ENCODE measurements at regions not wholly inside any gene's neighbourhood (a gene's known extent, or its start where the extent isn't known, plus 50 kb on each side); places are given as distances from the start of the nearest gene placed in this dataset.

DNA sequence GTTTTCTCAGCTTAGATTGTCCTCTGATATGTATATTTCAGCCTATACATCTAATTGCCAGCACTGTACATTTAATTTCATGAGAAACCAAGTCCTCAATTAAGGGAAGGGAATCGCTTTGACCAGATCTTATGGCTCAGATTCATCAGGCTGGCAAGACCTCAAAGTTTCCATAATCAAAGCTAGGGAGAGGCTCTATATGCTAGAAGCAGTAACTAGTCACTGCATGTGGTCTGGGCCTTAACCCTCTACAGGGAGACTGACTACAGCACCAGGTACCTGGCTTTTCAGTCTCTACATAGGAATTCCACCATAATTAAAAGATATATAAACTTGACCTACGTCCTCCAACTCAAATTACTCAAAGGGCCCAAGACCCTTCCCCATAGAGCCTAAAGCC, 97.4 kb upstream of the JAZF1 start:
- H3K4me3 ChIP-seq (ENCODE audit: control insufficient read depth in 1 of 2, extremely low read depth in 1 of 2, low read length in 1 of 2): no peak overlapping the region
- ChIA-PET POLR2A (interaction anchor here in 1 of 2 donors (0.6 kb wide), 1 partner anchor 145 kb away, joined by 3 read pairs; no protein-coding TSS in a partner anchor), CTCF (interaction anchor here in 1 of 2 donors (0.5 kb wide), 1 partner anchor 427 kb away, joined by 6 read pairs; no protein-coding TSS in a partner anchor)
- Mint-ChIP-seq H3K4me1 (no peaks in the 10 kb centered on the region), H3K36me3 (no peaks in the 10 kb centered on the region), H3K27me3 (peaks cover 4 to 17% of the 10 kb centered on the region in 2 donors), H3K4me3 (no peak overlapping the region), H3K9me3 (peaks cover 0 to 4% (median 4%) of the 10 kb centered on the region in 3 donors), H3K27ac (no peak overlapping the region)
- H3K9me3 ChIP-seq: no peaks in the 10 kb centered on the region
- no peaks in the 10 kb centered on the region for H3K36me3 ChIP-seq (ENCODE audit: control insufficient read depth in 2 of 2, extremely low read depth in 1 of 2, insufficient read depth in 1 of 2, low read length in 1 of 2)
- ATAC-seq (replicated peaks in 1 of 4) (no peak), DNase-seq (no peak)
- H3K4me1 ChIP-seq (ENCODE audit: control insufficient read depth in 1 of 2, extremely low read depth in 1 of 2, insufficient read depth in 2 of 2, low read length in 2 of 2): no peaks in the 10 kb centered on the region
- H3K27me3 ChIP-seq (replicated peaks in 1 of 2; ENCODE audit: control insufficient read depth in 2 of 2, extremely low read depth in 1 of 2, insufficient read depth in 2 of 2, low read length in 1 of 2): peaks cover 0 to 4% of the 10 kb centered on the region in 2 experiments
- 100% methylated on average over 1 of the region's 2 CpGs for WGBS (ENCODE audit: insufficient coverage)
- H3K27ac ChIP-seq (ENCODE audit: low read length): no peak overlapping the region

- H3K36me3 ChIP-seq (ENCODE audit: control insufficient read depth in 2 of 2, extremely low read depth in 1 of 2, insufficient read depth in 1 of 2, low read length in 1 of 2): no peaks in the 10 kb centered on the region
- H3K27me3 ChIP-seq (replicated peaks in 1 of 2; ENCODE audit: control insufficient read depth in 2 of 2, extremely low read depth in 1 of 2, insufficient read depth in 2 of 2, low read length in 1 of 2): peaks cover 0 to 4% of the 10 kb centered on the region in 2 experiments
- H3K4me1 ChIP-seq (ENCODE audit: control insufficient read depth in 1 of 2, extremely low read depth in 1 of 2, insufficient read depth in 2 of 2, low read length in 2 of 2): no peaks in the 10 kb centered on the region
- no peak overlapping the region for H3K27ac ChIP-seq (ENCODE audit: low read length)
- H3K4me1 Mint-ChIP-seq: no peaks in the 10 kb centered on the region
- no peak overlapping the region for H3K27ac Mint-ChIP-seq
- H3K4me3 ChIP-seq (ENCODE audit: control insufficient read depth in 1 of 2, extremely low read depth in 1 of 2, low read length in 1 of 2): no peak overlapping the region
- H3K36me3 Mint-ChIP-seq: no peaks in the 10 kb centered on the region
- DNase-seq: no peak
- POLR2A ChIA-PET: no interaction called here
- WGBS (ENCODE audit: insufficient coverage): 75% methylated on average over 2 of the region's 3 CpGs
- CTCF ChIA-PET: no interaction called here
- no peak for ATAC-seq (replicated peaks in 1 of 4)
- no peaks in the 10 kb centered on the region for H3K9me3 ChIP-seq
- no peak overlapping the region for H3K4me3 Mint-ChIP-seq
- peaks cover 0 to 17% of the 10 kb centered on the region in 2 donors for H3K27me3 Mint-ChIP-seq
- no peaks in the 10 kb centered on the region for H3K9me3 Mint-ChIP-seq
Measured at GRCh38 chr7:28280516-28280915, 99.9 kb upstream of the JAZF1 start.

- no peaks in the 10 kb centered on the region for H3K36me3 ChIP-seq (ENCODE audit: control insufficient read depth in 2 of 2, extremely low read depth in 1 of 2, insufficient read depth in 1 of 2, low read length in 1 of 2)
- ATAC-seq (replicated peaks in 1 of 4): no peak
- no peaks in the 10 kb centered on the region for H3K9me3 Mint-ChIP-seq
- no peak overlapping the region for H3K4me3 Mint-ChIP-seq
- no CpG with 5 or more reads among the region's 2 CpGs for WGBS (ENCODE audit: insufficient coverage)
- POLR2A ChIA-PET: no interaction called here
- no peak overlapping the region for H3K27ac Mint-ChIP-seq
- peaks cover 3 to 9% of the 10 kb centered on the region in 2 donors for H3K27me3 Mint-ChIP-seq
- CTCF ChIA-PET: no interaction called here
- peaks cover 0 to 6% (median 0%) of the 10 kb centered on the region in 3 donors for H3K4me1 Mint-ChIP-seq
- H3K4me3 ChIP-seq (ENCODE audit: control insufficient read depth in 1 of 2, extremely low read depth in 1 of 2, low read length in 1 of 2): no peak overlapping the region
- H3K27ac ChIP-seq (ENCODE audit: low read length): no peak overlapping the region
- H3K36me3 Mint-ChIP-seq: no peaks in the 10 kb centered on the region
- no peak for DNase-seq
- H3K27me3 ChIP-seq (replicated peaks in 1 of 2; ENCODE audit: control insufficient read depth in 2 of 2, extremely low read depth in 1 of 2, insufficient read depth in 2 of 2, low read length in 1 of 2): no peaks in the 10 kb centered on the region
- H3K4me1 ChIP-seq (ENCODE audit: control insufficient read depth in 1 of 2, extremely low read depth in 1 of 2, insufficient read depth in 2 of 2, low read length in 2 of 2): no peaks in the 10 kb centered on the region
- no peaks in the 10 kb centered on the region for H3K9me3 ChIP-seq
Measured at GRCh38 chr7:28290496-28290895, 109.9 kb upstream of the JAZF1 start.

- Histone ChIP-seq H3K9me3 (no peaks in the 10 kb centered on the region), H3K4me3 (ENCODE audit: control insufficient read depth in 1 of 2, extremely low read depth in 1 of 2, low read length in 1 of 2) (no peak overlapping the region), H3K27me3 (replicated peaks in 1 of 2; ENCODE audit: control insufficient read depth in 2 of 2, extremely low read depth in 1 of 2, insufficient read depth in 2 of 2, low read length in 1 of 2) (no peaks in the 10 kb centered on the region), H3K36me3 (ENCODE audit: control insufficient read depth in 2 of 2, extremely low read depth in 1 of 2, insufficient read depth in 1 of 2, low read length in 1 of 2) (no peaks in the 10 kb centered on the region), H3K4me1 (ENCODE audit: control insufficient read depth in 1 of 2, extremely low read depth in 1 of 2, insufficient read depth in 2 of 2, low read length in 2 of 2) (no peaks in the 10 kb centered on the region), H3K27ac (ENCODE audit: low read length) (no peak overlapping the region)
- ChIA-PET POLR2A (no interaction called here), CTCF (interaction anchor here in 1 of 2 donors (0.7 kb wide), 1 partner anchor 217 kb away, joined by 3 read pairs; no protein-coding TSS in a partner anchor)
- 84% methylated on average over 3 of the region's 4 CpGs for WGBS (ENCODE audit: insufficient coverage)
- peaks cover 3 to 11% of the 10 kb centered on the region in 2 donors for H3K27me3 Mint-ChIP-seq
- H3K4me3 Mint-ChIP-seq: no peak overlapping the region
- H3K9me3 Mint-ChIP-seq: no peaks in the 10 kb centered on the region
- no peaks in the 10 kb centered on the region for H3K36me3 Mint-ChIP-seq
- no peak for ATAC-seq (replicated peaks in 1 of 4)
- H3K4me1 Mint-ChIP-seq: peaks cover 0 to 6% (median 0%) of the 10 kb centered on the region in 3 donors
- no peak overlapping the region for H3K27ac Mint-ChIP-seq
- DNase-seq: no peak
Measured at GRCh38 chr7:28291559-28291958, 111.0 kb upstream of the JAZF1 start.

GRCh38 chr7:28292834-28293526, 112.4 kb upstream of the JAZF1 start:
- ATAC-seq (replicated peaks in 1 of 4) (no peak), DNase-seq (no peak)
- no peaks in the 10 kb centered on the region for H3K36me3 Mint-ChIP-seq
- Histone ChIP-seq H3K4me1 (ENCODE audit: control insufficient read depth in 1 of 2, extremely low read depth in 1 of 2, insufficient read depth in 2 of 2, low read length in 2 of 2) (no peaks in the 10 kb centered on the region), H3K27me3 (replicated peaks in 1 of 2; ENCODE audit: control insufficient read depth in 2 of 2, extremely low read depth in 1 of 2, insufficient read depth in 2 of 2, low read length in 1 of 2) (no peaks in the 10 kb centered on the region), H3K36me3 (ENCODE audit: control insufficient read depth in 2 of 2, extremely low read depth in 1 of 2, insufficient read depth in 1 of 2, low read length in 1 of 2) (no peaks in the 10 kb centered on the region), H3K27ac (ENCODE audit: low read length) (no peak overlapping the region), H3K9me3 (no peaks in the 10 kb centered on the region), H3K4me3 (ENCODE audit: control insufficient read depth in 1 of 2, extremely low read depth in 1 of 2, low read length in 1 of 2) (no peak overlapping the region)
- H3K27me3 Mint-ChIP-seq: peaks cover 3 to 11% of the 10 kb centered on the region in 2 donors
- no CpG with 5 or more reads among the region's 5 CpGs for WGBS (ENCODE audit: insufficient coverage)
- no peak overlapping the region for H3K27ac Mint-ChIP-seq
- peaks cover 0 to 6% (median 0%) of the 10 kb centered on the region in 3 donors for H3K4me1 Mint-ChIP-seq
- H3K4me3 Mint-ChIP-seq: no peak overlapping the region
- ChIA-PET POLR2A (no interaction called here), CTCF (interaction anchor here (0.7 to 1.1 kb wide), 2 partner anchors 9 kb away, joined by 3 read pairs; no protein-coding TSS in a partner anchor)
- no peaks in the 10 kb centered on the region for H3K9me3 Mint-ChIP-seq

DNA sequence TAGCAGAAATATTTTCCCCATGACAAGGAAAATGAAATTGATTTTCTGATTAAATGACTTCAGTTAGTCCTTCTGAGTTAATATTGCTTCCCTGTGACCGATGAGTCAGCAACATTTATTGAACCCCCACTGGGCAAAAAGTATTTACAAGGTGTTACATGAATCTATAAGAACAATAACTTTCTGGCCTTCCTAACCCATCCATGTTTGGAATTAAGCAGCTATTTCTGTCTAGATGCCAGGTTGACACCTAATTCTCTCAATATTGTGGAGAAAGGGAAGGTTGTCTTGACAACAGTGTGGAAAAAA, 112.9 kb upstream of the JAZF1 start:
- Histone ChIP-seq H3K27ac (ENCODE audit: low read length) (no peak overlapping the region), H3K36me3 (ENCODE audit: control insufficient read depth in 2 of 2, extremely low read depth in 1 of 2, insufficient read depth in 1 of 2, low read length in 1 of 2) (no peaks in the 10 kb centered on the region), H3K9me3 (no peaks in the 10 kb centered on the region), H3K27me3 (replicated peaks in 1 of 2; ENCODE audit: control insufficient read depth in 2 of 2, extremely low read depth in 1 of 2, insufficient read depth in 2 of 2, low read length in 1 of 2) (no peaks in the 10 kb centered on the region), H3K4me3 (ENCODE audit: control insufficient read depth in 1 of 2, extremely low read depth in 1 of 2, low read length in 1 of 2) (no peak overlapping the region), H3K4me1 (ENCODE audit: control insufficient read depth in 1 of 2, extremely low read depth in 1 of 2, insufficient read depth in 2 of 2, low read length in 2 of 2) (no peaks in the 10 kb centered on the region)
- no peak for DNase-seq
- Mint-ChIP-seq H3K27me3 (peaks cover 3 to 11% of the 10 kb centered on the region in 2 donors), H3K4me3 (no peak overlapping the region), H3K4me1 (peaks cover 0 to 6% (median 0%) of the 10 kb centered on the region in 3 donors), H3K9me3 (no peaks in the 10 kb centered on the region), H3K27ac (no peak overlapping the region), H3K36me3 (no peaks in the 10 kb centered on the region)
- ATAC-seq (replicated peaks in 1 of 4): no peak
- POLR2A ChIA-PET: no interaction called here
- CTCF ChIA-PET: interaction anchor here in 1 of 2 donors (0.7 kb wide), 1 partner anchor 8 kb away, joined by 3 read pairs; no protein-coding TSS in a partner anchor
- WGBS (ENCODE audit: insufficient coverage): no CpG with 5 or more reads among the region's 1 CpG
